ENCODE measurements at regions not wholly inside any gene's neighbourhood (a gene's known extent, or its start where the extent isn't known, plus 50 kb on each side); places are given as distances from the start of the nearest gene placed in this dataset.

- TF ChIP-seq KDM1A (IDR thresholded peaks at IDR 0.05; ENCODE audit: borderline replicate concordance, low read length) (no peak), PHF8 (conservative IDR thresholded peaks at IDR 0.05; ENCODE audit: low read depth, low read length) (no peak), TBP (IDR thresholded peaks at IDR 0.05; ENCODE audit: low read depth, low read length) (no peak), CREB1 (IDR thresholded peaks at IDR 0.05) (no peak), POLR2AphosphoS5 (IDR thresholded peaks at IDR 0.05; ENCODE audit: low read depth, low read length) (no peak)
- TF ChIP-seq, protein P1, sequence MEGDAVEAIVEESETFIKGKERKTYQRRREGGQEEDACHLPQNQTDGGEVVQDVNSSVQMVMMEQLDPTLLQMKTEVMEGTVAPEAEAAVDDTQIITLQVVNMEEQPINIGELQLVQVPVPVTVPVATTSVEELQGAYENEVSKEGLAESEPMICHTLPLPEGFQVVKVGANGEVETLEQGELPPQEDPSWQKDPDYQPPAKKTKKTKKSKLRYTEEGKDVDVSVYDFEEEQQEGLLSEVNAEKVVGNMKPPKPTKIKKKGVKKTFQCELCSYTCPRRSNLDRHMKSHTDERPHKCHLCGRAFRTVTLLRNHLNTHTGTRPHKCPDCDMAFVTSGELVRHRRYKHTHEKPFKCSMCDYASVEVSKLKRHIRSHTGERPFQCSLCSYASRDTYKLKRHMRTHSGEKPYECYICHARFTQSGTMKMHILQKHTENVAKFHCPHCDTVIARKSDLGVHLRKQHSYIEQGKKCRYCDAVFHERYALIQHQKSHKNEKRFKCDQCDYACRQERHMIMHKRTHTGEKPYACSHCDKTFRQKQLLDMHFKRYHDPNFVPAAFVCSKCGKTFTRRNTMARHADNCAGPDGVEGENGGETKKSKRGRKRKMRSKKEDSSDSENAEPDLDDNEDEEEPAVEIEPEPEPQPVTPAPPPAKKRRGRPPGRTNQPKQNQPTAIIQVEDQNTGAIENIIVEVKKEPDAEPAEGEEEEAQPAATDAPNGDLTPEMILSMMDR (IDR thresholded peaks at IDR 0.05; ENCODE audit: control extremely low read depth in 1 of 3, insufficient read depth in 1 of 3, low read depth in 1 of 3, low read length in 3 of 3), result no peak
Observed at GRCh38 chr19:16019691-16020448, 56.4 kb upstream of the TPM4 start.

Data from H1 (cell line).